ENCODE measurements at regions not wholly inside any gene's neighbourhood (a gene's known extent, or its start where the extent isn't known, plus 50 kb on each side); places are given as distances from the start of the nearest gene placed in this dataset.

DNA sequence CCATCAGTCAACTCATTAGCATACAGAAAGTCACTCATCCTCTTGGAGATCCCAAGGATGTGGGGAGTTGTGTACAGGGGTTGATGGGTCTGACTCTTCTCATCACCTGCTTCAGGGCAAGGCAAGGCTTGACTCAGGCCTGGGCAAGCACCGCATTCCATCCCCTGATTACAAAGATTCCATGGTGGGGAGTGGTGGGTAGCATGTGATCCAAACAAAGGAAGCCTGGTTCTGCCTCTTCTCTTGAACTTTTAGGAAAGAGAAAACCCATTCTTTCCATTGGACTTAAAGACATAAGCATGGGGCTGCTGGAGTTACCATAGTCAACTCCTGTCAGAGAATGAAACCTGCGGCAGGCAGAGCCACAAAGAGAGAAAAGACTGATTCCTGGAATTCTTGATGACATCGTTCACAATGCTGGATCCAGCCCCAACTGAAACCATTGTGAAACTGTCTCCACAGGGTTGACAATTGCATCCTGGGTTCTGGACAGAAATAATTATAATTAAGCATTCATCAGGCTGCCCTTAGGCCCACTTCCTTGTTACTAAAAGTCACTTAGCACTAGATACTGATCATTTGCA lies 235.8 kb upstream of the KCNG1 start:
- no peak for DNase-seq (ENCODE audit: low spot score in 2 of 2)
- H3K9me3 Mint-ChIP-seq = no peaks in the 10 kb centered on the region
- H3K36me3 Mint-ChIP-seq = no peaks in the 10 kb centered on the region
- H3K27ac Mint-ChIP-seq = no peak overlapping the region
- peaks cover 7% of the 10 kb centered on the region for H3K4me1 Mint-ChIP-seq
- ATAC-seq = no peak
- H3K4me3 Mint-ChIP-seq = no peak overlapping the region

DNA sequence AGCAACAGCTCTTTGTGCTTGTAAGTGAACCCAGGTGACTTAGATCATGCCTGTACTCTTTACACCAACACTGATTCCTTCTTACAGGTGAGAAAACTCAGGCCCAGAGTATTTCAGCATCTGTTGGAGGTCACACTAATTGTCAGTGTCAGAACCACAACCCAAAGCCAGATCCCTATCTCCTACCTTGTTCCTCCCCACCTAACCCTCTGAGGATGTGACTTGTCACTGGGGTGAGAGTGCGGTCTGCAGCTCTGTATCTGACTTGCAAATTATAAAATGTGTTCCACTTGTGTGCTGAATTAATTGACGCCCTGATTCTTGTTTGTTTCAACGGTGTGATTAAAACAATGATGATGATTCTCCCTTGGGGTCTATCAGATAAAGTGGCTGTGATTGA lies 232.5 kb upstream of the KCNG1 start:
- peak; percentile 62 for ATAC-seq
- Mint-ChIP-seq H3K4me3 (no peak overlapping the region), H3K9me3 (no peaks in the 10 kb centered on the region)

DNA sequence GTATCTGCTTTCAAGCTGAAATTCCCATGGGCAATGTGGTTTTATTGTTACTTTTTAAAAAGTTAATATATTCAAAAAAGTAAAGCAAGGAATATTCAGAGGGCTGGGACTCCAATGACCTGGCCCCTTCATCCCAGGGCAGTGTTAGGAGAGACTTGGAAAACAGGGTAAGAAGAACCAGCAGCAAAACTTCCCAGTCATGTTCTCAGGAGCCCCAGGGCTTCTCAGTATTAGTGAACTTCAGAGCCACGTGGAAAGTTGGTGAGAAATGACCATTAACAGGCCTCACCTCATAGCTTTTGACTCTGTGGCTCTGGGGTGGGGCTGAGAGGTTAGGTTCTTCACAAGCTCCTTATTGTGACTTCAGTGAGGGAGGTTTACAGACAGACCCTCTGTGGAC lies 230.4 kb upstream of the KCNG1 start:
- H3K9me3 Mint-ChIP-seq = no peaks in the 10 kb centered on the region
- peaks cover 7% of the 10 kb centered on the region for H3K4me1 Mint-ChIP-seq
- H3K27ac Mint-ChIP-seq = no peak overlapping the region
- H3K4me3 Mint-ChIP-seq = no peak overlapping the region
- no peaks in the 10 kb centered on the region for H3K36me3 Mint-ChIP-seq
- no peak for DNase-seq (ENCODE audit: low spot score in 2 of 2)
- no peak for ATAC-seq

More for the DNA sequence above, 232.5 kb upstream of the KCNG1 start:
- no peak overlapping the region for H3K27ac Mint-ChIP-seq
- H3K36me3 Mint-ChIP-seq = no peaks in the 10 kb centered on the region
- no peak for DNase-seq (ENCODE audit: low spot score in 2 of 2)
- H3K4me1 Mint-ChIP-seq = peaks cover 7% of the 10 kb centered on the region

DNA sequence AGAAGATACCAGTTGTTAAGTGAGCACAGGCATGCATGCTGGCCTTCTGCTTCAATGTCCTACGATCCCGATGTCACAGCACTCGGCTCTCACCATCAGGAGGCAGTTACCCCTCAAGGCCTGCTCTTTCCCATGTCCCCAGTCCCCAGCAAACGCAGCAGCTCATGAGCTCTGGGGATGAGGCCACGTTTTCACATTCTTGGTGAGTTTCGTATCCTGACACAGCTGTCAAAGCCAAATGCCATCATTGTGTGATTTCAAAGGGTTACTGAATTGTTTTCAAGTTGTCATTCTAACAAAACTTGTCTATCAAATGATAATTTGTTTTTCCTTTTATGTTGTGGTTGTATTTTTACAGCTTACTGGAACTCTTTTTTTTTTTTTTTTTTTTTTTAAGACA lies 226.9 kb upstream of the KCNG1 start:
- no peaks in the 10 kb centered on the region for H3K36me3 Mint-ChIP-seq
- ATAC-seq (no peak), DNase-seq (ENCODE audit: low spot score in 2 of 2) (no peak)
- H3K9me3 Mint-ChIP-seq = no peaks in the 10 kb centered on the region
- no peaks in the 10 kb centered on the region for H3K4me1 Mint-ChIP-seq
- H3K27ac Mint-ChIP-seq = no peak overlapping the region
- no peak overlapping the region for H3K4me3 Mint-ChIP-seq

DNA sequence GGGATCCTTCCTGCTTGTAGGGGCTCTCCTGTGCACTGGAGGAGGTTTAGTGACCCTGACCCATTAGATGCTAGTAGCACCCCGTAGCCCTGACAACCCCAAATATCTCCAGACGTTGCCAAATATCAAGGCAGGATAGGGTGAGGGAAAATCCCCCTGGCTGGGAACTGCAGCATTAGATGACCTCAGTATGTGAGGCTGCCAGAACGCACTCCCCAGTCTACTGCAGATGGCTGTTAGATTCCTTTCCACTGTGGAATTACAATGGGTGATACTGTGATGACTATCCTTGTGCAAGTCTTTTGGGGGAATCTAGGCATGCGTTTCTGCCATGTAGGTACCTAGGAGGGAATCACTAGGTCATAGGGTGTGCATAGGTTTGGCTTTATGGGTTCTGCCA lies 226.3 kb upstream of the KCNG1 start:
- Mint-ChIP-seq H3K27ac (no peak overlapping the region), H3K36me3 (no peaks in the 10 kb centered on the region), H3K4me3 (no peak overlapping the region), H3K9me3 (no peaks in the 10 kb centered on the region), H3K4me1 (no peaks in the 10 kb centered on the region)
- ATAC-seq = no peak
- DNase-seq (ENCODE audit: low spot score in 2 of 2) = no peak

DNA sequence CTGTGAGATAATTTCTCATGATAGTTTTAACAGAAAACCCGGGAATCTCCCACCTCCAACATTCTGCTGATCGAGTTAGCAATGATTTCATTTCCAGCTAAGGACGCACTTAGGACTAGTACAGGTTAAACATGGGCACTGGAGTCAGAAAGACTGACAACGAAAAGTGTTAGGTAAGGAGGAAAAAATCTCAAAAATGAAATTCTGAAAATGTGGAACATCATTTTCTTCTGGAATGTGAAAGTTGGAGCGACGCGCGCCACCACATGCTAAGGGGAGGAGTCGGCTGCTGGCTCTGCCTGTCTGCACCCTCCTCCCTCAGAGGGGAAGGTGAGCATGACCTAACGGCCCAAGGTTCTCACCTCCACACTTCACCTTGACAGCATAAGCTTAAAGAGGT lies 221.6 kb upstream of the KCNG1 start:
- H3K4me3 Mint-ChIP-seq = no peak overlapping the region
- peaks cover 5% of the 10 kb centered on the region for H3K9me3 Mint-ChIP-seq
- ATAC-seq (no peak), DNase-seq (ENCODE audit: low spot score in 2 of 2) (no peak)
- H3K4me1 Mint-ChIP-seq = no peaks in the 10 kb centered on the region
- no peak overlapping the region for H3K27ac Mint-ChIP-seq
- H3K36me3 Mint-ChIP-seq = no peaks in the 10 kb centered on the region

DNA sequence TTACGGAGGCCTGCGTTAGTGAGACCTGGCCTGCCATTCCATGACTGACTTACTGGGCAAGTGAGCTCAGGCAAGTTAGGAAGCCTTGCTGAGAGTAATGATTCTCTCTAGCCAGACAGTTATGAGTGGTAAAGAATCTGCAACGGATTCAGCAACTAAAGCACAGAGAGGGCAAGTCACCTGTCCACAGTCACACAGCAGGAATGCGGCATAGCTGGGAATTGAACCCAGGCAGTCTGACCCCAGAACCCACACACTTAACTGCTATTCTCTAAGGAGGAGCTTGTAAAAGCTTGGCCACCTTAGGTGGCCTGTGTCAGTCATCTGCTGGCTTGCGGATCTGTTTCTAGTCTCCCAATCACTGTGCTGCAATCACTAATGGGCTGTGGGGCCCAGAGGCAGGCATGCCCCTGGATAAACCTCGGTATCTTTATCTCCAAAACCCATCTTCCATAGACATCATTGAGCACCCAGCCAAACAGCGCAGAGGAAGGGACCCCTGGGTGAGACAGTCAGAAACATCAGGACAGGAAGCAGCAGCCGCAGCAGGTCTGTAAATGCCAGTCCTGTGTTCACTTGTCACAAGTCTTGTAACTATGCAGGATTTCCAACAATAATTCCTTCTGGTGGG lies 215.9 kb upstream of the KCNG1 start:
- DNase-seq (ENCODE audit: low spot score in 2 of 2) (no peak), ATAC-seq (no peak)
- H3K4me1 Mint-ChIP-seq = no peaks in the 10 kb centered on the region
- no peak overlapping the region for H3K4me3 Mint-ChIP-seq
- H3K27ac Mint-ChIP-seq = no peak overlapping the region
- H3K9me3 Mint-ChIP-seq = peaks cover 5% of the 10 kb centered on the region
- no peaks in the 10 kb centered on the region for H3K36me3 Mint-ChIP-seq

DNA sequence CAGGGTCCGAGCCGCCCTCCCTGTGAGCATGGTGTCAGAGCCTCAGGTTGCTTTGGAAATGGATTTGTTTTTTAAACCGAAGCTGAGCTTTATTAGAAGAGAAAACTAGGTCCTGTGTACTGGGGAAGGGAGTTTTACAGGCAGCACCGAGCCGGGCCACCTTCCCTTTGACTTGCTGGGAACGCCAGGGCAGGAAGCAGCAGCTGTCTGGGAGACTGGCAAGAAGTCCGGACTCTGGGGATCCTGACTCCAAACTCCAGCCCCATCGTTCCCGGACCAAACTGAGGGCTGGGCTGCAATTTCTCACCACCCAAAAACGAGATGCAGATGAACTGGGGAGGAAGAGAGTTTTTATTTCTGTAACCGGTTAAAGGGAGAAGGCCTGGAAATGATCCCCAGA lies 214.9 kb upstream of the KCNG1 start:
- H3K36me3 Mint-ChIP-seq = no peaks in the 10 kb centered on the region
- peaks cover 5% of the 10 kb centered on the region for H3K9me3 Mint-ChIP-seq
- ATAC-seq (no peak), DNase-seq (ENCODE audit: low spot score in 2 of 2) (no peak)
- no peak overlapping the region for H3K27ac Mint-ChIP-seq
- no peak overlapping the region for H3K4me3 Mint-ChIP-seq
- no peaks in the 10 kb centered on the region for H3K4me1 Mint-ChIP-seq

DNA sequence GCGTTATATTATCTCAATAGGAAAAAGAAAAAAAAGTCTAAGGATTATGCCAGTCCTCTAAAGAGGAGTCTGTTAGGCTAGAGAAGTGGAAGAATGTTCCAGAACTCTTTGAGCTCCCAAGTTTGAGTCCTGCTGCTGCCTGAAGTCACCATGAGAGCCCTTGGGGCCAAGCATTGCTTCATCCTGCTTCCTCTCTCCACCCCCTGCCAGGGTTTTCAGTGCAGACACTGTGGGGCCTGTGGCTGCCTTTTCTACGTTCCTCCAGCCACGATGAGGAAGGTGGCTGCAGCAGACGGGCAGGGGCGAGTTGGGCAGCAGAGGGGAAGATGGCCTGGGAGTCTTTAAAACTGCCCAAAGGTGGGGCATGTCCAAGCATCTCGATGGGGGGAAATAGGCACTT lies 214.4 kb upstream of the KCNG1 start:
- DNase-seq (ENCODE audit: low spot score in 2 of 2) = no peak
- H3K27ac Mint-ChIP-seq = no peak overlapping the region
- no peak for ATAC-seq

DNA sequence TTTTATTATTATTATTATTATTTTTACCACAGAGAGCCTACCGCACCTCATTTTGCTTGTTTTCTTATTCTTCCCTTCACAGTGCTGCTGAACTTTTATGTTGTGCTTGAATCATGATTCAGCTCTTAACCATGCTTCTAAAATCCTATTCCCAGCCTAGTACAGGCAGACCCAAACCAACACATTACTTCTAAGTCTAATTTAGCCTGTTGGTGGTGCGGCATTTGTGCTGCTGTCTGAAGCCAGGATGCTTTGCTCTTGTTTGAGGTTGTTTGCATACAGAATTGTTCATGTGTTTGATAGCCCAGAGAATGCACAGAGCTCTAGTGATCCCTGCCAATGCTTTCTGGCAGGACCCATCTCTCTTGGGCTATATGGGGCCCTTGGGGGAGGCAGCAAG lies 213.5 kb upstream of the KCNG1 start:
- Mint-ChIP-seq H3K4me3 (no peak overlapping the region), H3K4me1 (no peaks in the 10 kb centered on the region), H3K36me3 (no peaks in the 10 kb centered on the region), H3K27ac (no peak overlapping the region), H3K9me3 (no peaks in the 10 kb centered on the region)
- DNase-seq (ENCODE audit: low spot score in 2 of 2) (no peak), ATAC-seq (no peak)

More for the DNA sequence above, 214.4 kb upstream of the KCNG1 start:
- Mint-ChIP-seq H3K4me3 (no peak overlapping the region), H3K9me3 (peaks cover 4% of the 10 kb centered on the region), H3K4me1 (no peaks in the 10 kb centered on the region), H3K36me3 (no peaks in the 10 kb centered on the region)

DNA sequence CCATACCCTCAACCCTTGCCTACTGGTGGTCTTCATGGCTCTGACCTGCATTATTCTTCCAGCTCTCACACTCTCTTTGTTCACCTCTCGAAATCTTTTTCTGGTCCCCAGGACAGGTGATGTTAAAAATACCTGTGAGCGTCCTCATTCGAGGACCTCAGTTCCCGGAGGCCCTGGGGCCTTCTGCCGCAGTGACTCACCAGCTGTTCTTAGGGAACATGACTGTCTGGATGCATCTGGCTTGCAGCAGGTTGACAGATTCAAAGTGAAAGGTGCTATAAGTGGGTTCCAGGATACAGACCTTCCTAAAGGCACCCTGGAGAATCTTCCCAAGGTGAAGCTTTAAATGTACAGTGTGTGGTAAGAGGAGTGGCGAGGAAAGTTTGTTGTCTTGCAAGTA lies 210.4 kb upstream of the KCNG1 start:
- H3K27ac Mint-ChIP-seq = no peak overlapping the region
- H3K4me3 Mint-ChIP-seq = no peak overlapping the region
- H3K36me3 Mint-ChIP-seq = no peaks in the 10 kb centered on the region
- DNase-seq (ENCODE audit: low spot score in 2 of 2) (no peak), ATAC-seq (no peak)
- H3K4me1 Mint-ChIP-seq = no peaks in the 10 kb centered on the region
- H3K9me3 Mint-ChIP-seq = no peaks in the 10 kb centered on the region

DNA sequence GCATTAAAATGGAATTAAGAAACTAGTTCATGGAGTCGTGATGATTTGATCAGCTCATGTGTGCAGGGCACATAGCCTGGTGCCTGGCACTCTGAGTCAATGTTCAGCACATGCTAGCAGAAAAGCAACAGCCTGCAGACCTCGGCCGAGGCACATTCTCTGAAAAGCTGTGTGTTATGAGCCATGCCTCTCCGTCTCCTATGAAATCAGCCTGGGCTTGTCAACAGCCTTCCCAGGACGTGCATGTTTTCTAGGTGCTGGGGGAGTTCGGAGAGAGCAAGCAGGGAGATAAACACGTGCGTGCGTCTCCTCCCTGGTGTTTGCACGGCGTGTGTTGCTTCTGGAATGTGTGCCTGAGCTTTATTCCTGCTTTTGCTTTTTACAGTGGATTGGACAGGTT lies 207.8 kb upstream of the KCNG1 start:
- Mint-ChIP-seq H3K9me3 (no peaks in the 10 kb centered on the region), H3K27ac (no peak overlapping the region), H3K36me3 (no peaks in the 10 kb centered on the region), H3K4me3 (no peak overlapping the region), H3K4me1 (no peaks in the 10 kb centered on the region)
- ATAC-seq (no peak), DNase-seq (ENCODE audit: low spot score in 2 of 2) (no peak)

DNA sequence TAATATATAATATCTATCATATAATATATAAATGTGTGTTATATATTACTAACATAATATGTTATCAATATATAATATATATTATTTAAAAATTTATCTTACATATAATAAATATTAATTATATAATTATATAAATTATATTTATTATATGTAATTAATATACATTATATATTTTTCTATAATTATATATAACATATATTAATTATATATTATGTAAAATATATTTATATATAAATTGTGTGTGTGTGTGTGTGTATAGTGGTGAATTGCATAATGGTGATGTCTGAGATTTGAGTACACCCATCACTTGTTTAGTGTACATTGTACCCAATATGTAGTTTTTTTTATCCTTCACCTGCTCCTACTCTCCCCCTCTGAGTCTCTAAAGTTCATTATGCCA lies 205.9 kb upstream of the KCNG1 start:
- Mint-ChIP-seq H3K4me3 (no peak overlapping the region), H3K27ac (no peak overlapping the region), H3K36me3 (no peaks in the 10 kb centered on the region), H3K4me1 (no peaks in the 10 kb centered on the region), H3K9me3 (no peaks in the 10 kb centered on the region)
- DNase-seq (ENCODE audit: low spot score in 2 of 2) (no peak), ATAC-seq (no peak)

DNA sequence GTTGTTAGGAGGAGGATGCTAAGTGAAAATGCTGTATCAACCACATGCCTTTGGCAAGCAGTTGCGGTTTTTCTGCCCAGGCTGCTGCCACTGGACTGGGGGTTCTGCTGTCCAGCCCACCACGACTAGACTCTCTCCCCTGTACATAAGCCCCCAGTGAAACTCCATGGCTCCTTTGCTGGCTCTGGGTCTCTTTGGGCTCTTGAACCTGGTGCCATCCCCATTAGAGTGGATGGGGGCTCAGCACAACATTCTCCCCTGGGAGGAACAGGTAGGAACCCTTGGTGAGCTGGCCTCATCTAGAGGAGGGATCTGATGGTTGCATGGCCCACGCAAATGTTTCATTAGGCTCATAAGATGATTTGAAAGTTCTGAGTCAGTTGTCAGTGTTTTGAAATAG lies 204.8 kb upstream of the KCNG1 start:
- ATAC-seq = no peak
- no peak overlapping the region for H3K4me3 Mint-ChIP-seq
- DNase-seq (ENCODE audit: low spot score in 2 of 2) = no peak

DNA sequence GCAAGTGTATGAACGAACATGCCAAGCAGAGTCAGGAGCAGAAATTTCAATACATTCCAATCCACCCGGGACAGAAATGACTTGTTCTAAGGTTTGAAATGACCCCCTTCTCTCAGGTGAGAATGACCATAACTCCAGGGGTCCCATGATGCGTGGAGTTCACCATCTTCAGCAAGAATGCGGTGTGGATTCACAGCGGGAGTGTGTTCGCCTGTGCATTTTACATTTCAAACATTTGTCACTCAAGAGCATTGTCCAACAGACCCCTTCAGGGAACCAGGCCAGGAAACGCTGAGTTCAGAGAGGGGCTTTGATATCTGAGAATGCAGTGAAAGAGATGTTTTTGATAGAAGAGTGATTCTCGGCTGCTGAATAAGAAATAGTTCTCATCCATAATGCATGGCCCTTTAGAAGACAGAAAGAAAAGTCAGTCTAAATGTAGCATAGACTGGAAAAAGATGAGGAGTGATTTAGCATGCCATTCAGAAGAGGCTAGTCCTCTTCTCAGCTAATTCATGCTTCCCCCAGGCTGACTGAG lies 200.3 kb upstream of the KCNG1 start:
- Mint-ChIP-seq H3K36me3 (no peaks in the 10 kb centered on the region), H3K9me3 (no peaks in the 10 kb centered on the region), H3K4me1 (peaks cover 17% of the 10 kb centered on the region), H3K4me3 (no peak overlapping the region), H3K27ac (no peak overlapping the region)
- no peak for ATAC-seq
- no peak for DNase-seq (ENCODE audit: low spot score in 2 of 2)

More for the DNA sequence above, 204.8 kb upstream of the KCNG1 start:
- H3K4me1 Mint-ChIP-seq = no peaks in the 10 kb centered on the region
- no peaks in the 10 kb centered on the region for H3K36me3 Mint-ChIP-seq
- H3K27ac Mint-ChIP-seq = no peak overlapping the region
- no peaks in the 10 kb centered on the region for H3K9me3 Mint-ChIP-seq

DNA sequence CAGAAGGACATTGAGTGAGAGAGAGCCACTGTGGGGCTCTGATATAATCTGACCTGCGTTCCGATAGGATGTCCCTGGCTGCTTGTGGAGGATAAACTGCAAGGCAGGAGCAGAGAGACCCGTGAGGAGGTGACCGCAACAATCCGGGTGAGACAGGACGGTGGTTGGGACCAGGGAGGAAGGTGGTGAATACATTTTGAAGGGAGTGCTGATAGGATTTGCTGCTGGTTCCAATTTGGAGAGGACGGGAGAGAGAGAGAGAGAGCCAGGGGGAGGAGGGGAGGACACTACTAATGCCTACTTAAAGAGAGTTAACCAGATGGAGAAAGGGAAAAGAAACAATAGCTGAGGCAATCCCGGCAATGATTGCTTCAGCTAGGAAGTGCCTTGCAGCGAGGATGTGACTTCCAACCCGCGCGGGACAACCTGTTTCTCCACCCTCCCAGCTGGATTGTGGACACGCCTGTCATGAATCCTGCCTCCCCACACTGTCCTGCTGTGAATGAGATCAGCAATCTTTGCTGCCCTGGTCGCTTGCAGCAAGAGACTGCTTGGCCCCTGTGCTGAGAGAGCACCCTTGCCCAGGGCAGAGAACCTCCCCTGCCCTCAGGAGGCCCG lies 199.0 kb upstream of the KCNG1 start:
- peaks cover 17% of the 10 kb centered on the region for H3K4me1 Mint-ChIP-seq
- no peaks in the 10 kb centered on the region for H3K9me3 Mint-ChIP-seq
- H3K27ac Mint-ChIP-seq = no peak overlapping the region
- ATAC-seq (no peak), DNase-seq (ENCODE audit: low spot score in 2 of 2) (no peak)
- no peaks in the 10 kb centered on the region for H3K36me3 Mint-ChIP-seq
- no peak overlapping the region for H3K4me3 Mint-ChIP-seq

Measured in stimulated activated effector memory CD8-positive, alpha-beta T cell treated with anti-CD3 and anti-CD28 coated beads, Interleukin-12 subunit alpha, Interleukin-12 subunit beta, amount 100 ng/mL, for 72 hours (primary cell).